ENCODE measurements at regions not wholly inside any gene's neighbourhood (a gene's known extent, or its start where the extent isn't known, plus 50 kb on each side); places are given as distances from the start of the nearest gene placed in this dataset.
A peak's percentile ranks its signal among the peaks of the same experiment; 100 is the strongest.
"Not testable (repeated sequence)": the region's sequence is repeated elsewhere in the genome, so short reads cannot be mapped to it uniquely, and the experiment has no call there.

DNA sequence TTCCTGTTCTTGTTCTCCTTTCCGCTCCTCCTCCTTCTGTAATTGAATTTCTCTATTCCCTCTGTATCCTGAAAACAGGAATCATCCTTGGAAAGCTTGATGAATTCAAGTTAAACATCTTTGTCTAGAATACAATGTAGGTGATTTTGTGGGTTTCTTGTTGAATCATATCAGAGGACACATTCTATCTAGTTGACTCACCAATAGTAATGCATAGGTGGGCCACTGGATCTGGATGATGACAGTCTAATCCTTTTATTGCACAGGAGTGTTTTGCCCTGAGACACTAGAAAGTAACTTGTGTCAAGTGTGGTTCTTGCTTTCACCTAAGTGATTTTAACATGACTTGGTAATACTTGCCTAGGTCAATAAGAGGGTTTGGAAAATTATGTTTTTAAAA lies 164.3 kb downstream of the RFPL4B start:
- no peak for DNase-seq (ENCODE audit: low read depth)

DNA sequence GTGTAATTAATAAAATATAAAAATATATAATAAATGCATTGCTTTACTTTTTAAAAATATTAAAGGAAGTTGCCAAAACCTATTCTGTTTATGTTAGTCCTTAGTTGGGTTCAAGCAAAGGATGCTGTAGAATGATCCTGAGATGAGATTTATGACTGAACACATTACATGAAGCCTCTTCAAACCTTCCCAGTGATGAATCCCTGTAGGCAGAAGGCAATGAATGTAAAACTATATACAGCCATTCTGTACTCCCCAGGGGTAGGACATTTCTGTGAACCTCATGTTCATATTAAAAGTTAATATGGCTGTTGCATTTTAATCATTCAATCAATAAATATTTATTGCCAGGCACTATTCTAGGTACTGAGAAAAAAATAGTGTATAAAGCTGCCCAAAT lies 166.0 kb downstream of the RFPL4B start:
- no peak for DNase-seq (ENCODE audit: low read depth)

DNA sequence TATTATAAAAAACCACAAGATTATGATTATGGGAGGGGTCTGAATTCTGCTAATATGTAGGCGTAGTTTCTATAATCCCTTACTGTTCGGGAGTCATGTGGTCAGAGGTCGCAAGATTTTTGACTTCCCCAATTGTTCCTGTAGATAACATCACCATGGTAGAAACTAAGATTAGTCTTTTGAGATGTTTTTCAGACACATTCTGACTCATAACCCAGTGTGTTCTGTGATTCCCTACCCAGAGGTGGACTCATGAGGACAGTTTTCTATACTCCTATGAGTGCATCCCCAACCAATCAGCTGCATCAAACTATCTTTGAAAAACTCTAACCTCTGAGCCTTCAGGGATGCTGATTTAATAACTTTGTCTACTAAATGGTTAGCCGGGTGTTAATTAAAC lies 175.5 kb downstream of the RFPL4B start:
- DNase-seq (ENCODE audit: low read depth): no peak

DNA sequence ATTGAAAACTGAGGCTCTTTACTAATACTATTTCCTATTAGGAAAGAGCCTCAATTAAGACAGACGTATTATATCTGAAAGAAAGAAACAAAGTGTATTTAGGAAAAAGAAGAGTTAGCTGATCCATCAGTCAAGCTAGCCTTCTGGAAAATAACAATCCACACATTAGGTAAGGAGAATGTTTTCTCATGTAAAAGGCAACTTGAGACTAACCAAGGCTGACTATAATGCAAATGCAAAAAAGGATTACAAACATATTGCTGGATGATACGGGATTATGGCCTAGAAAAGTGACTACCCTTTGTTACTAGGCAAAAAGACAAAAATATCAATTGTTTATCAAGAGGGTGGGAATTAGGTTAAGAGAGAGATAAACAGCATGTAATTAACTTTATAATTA lies 176.9 kb downstream of the RFPL4B start:
- no peak for DNase-seq (ENCODE audit: low read depth)

DNA sequence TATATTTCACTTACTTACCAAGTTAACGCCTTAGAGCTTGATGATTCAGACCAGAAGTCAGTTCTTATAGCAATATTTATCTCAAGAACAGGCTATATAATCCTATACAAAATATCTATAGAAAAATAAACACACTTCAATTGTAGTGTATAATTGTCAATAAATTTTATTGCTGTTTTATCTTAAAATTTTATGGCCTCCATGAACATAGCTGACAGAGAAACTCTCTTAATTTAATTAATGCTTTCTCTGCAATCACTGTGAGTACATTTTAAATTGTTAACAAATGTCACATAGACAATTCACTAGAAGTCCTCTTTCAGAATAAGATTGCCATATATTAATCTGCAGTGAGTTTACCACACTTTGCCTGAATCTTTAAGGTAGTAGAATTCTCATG lies 178.6 kb downstream of the RFPL4B start:
- DNase-seq (ENCODE audit: low read depth): no peak

DNA sequence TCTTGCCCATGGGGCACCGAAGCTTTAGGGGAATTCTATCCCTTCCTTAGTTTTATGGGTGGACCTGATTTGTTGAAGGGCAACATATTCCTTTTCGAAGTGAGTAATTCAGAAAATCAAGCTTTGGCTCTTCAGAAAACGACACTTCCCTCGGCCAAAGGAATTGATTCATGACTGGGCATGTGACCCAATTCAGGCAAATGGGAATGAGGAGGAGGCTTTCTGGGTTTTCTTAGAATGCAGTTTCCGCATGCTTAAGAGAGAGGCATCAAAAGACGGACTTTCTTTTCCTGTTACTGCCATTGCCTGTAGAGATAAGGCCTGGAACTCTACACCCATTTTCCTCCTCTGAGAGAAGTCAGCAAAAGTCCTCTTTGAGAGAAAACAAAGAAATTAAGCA lies 179.5 kb downstream of the RFPL4B start:
- no peak for DNase-seq (ENCODE audit: low read depth)

DNA sequence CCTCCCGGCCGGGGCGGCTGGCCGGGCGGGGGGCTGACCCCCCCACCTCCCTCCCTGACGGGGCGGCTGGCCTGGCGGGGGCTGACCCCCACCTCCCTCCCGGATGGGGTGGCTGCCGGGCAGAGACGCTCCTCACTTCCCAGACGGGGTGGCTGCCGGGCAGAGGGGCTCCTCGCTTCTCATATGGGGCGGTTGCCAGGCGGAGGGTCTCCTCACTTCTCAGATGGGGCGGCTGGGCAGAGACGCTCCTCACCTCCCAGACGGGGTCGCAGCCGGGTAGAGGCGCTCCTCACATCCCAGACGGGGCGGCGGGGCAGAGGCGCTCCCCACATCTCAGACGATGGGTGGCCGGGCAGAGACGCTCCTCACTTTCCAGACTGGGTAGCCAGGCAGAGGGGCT lies 181.2 kb downstream of the RFPL4B start:
- not testable (repeated sequence) for DNase-seq (ENCODE audit: low read depth)

DNA sequence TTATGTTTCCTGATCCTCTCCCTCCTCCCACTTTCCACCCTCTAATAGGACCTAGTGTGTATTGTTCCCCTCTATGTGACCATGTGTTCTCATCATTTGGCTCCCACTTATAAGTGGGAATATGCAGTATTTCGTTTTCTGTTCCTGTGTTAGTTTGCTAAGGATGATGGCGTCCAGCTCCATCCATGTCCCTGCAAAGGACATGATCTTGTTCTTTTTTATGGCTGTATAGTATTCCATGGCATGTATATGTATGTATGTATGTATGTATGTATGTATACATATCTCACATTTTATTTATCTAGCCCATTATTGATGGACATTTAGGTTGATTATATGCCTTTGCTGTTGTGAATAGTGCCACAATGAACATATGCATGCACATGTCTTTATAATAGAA lies 188.7 kb downstream of the RFPL4B start:
- DNase-seq (ENCODE audit: low read depth): no peak

DNA sequence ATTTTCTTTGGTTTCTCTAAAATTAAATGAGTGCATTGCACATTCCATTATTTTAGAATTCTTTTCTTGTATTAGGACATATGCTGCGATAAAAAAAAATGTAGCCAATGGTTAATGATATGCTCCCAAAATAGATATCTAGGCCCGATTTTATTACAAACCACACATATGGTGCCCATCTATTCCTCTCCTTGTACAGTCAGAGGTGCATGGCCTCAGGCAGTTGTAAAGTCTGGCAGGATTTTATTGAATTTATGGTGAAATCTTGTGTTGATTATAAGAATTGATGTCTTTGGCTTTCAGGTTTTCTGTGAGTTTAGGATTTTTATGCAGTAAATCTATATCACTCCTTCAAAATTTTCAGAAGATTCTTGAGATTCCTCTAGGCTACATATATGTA lies 192.2 kb downstream of the RFPL4B start:
- DNase-seq (ENCODE audit: low read depth): no peak

DNA sequence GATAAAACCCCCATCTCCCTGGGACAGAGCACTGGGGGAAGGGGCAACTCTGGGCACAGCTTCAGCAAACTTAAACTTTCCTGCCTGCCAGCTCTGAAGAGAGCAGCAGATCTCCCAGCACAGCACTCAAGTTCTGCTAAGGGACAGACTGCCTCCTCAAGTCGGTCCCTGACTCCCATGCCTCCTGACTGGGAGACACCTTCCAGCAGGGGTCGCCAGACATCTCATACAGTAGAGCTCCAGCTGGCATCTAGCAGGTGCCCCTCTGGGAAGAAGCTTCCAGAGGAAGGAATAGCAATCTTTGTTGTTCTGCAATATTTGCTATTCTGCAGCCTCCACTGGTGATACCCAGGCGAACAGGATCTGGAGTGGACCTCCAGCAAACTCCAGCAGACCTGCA lies 194.7 kb downstream of the RFPL4B start:
- not testable (repeated sequence) for DNase-seq (ENCODE audit: low read depth)

DNA sequence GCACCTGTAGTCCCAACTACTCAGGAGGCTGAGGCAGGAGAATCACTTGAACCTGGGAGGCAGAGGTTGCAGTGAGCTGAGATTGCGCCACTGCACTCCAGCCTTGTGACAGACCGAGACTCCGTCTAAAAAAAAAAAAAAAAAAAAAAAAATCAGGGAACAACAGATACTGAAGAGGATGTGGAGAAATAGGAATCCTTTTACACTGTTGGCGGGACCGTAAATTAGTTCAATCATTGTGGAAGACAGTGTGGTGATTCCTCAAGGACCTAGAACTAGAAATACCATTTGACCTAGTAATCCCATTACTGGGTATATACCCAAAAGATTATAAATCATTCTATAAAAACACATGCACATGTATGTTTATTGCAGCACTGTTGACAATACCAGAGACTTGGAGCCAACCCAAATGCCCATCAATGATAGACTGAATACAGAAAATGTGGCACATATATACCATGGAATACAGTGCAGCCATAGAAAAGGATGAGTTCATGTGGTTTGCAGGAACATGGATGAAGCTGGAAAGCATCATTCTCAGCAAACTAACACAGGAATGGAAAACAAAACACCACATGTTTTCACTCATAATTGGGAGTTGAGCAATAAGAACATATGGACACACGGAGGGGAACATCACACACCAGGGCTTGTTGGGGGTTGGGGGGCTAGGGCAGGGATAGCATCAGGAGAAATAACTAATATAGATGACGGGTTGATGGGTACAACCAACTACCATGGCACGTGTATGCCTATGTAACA lies 200.4 kb downstream of the RFPL4B start:
- DNase-seq (ENCODE audit: low read depth): not testable (repeated sequence)

DNA sequence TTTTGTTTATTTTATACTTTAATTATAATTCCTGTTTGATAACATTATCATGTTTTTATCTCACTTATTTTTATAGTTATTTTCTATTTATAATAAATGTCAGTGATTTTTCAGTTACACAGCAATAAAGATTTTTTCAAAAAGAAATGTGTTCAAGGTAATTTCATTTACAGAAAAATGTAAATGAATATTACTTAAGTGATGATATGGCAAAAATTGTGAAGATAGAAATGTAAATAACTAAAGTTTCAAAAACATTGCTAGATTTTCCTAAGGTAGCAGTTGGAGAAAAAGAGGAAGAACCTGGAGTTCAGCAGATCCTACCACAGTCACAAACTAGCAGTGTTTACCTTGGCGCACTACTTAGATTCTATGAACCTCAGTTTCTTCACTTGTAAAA lies 202.6 kb downstream of the RFPL4B start:
- no peak for DNase-seq (ENCODE audit: low read depth)

DNA sequence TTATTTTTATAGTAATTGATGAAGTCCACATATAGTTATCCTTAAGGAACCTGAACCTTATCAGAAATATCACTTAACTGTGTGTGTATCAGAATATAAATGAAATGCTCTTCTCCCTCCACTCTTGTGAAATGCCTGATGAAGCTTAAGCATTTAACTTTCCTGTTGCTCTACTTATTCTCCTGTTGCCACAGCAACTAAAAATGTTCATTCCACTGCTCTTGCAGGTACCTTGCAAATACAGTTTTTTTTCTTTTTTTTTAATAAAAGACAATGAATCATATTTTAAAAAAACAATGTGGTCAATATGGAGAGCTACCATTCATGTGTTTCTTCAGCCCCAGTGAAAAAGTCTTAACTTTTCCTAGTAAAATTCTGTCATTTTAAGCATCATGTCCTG lies 210.3 kb downstream of the RFPL4B start:
- DNase-seq (ENCODE audit: low read depth): no peak

DNA sequence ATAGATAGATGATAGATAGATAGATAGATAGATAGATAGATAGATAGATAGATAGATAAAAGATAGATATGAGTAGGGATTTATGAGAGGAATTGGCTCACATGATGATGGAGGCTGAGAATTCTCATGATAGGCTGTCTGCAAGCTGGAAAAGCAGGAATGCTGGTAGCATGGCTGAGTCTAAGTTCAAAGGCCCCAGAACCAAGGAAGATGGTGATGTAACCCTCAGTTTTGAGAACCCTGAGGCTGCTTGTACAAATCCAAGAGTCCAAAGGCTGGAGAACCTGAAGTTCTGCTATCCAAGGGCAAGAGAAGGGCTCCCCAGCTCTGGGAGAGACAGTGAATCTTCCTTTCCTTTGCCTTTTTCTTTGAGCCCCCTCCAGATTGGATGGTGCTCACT lies 210.8 kb downstream of the RFPL4B start:
- DNase-seq (ENCODE audit: low read depth): no peak

DNA sequence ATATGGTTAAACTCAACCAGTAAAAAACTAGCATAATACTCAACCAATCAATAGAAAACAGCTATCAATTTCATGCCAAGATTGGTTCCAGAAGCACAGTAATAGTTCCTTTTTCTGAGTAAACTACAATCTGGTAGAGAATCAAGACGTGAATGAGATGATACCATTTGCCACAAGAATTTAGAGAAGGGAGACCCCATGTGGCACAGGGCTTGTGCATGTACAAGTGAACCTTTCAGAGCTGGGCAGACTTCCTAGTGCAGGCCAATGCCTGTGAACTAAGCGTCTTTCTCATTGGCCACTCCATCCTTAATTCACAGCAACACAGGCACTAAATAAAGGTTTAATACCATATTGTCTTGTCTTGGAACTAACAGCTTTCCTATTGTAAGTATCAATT lies 213.5 kb downstream of the RFPL4B start:
- DNase-seq (ENCODE audit: low read depth): no peak

DNA sequence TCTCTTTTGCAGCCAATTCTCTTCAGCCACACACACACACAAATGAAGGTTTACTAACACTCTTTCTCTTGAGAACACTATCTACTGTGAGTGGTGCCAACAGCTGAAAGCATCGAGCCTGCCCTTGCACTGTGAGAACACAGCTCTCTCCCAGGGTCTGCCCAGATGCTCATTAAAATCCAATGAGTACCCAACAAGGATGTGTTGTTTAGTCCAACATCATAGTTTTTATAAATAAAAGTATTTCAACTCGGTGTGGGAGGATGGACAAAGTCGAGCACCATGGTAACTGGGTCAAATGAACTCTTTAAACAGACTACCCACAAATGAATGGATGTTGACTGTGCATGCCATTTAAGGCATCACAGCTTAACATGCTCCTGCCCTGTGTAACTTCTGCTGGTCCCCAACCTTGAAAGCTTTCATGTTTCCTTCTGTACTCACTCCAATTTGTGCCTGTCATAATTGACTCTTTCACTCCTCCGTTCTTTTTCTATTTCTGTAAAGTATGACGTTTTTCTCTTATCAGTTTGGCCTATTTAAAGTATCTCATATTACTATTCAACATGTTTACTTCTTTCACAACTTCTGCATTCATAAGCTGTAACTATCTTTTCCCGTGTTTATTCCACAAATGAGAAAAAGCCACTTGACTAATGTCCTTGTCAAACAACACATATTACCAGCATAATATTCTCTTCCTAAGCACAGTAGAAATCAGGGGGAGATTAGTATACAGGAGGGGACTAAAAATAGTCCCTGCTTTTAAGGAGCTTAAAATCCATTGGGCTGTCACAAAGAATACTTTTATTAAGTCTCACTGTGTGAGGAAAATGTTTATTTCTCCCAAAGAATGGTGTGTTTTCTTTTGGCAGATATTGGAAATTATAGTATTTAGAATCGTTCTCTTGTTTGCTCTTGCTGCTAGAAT lies 215.4 kb downstream of the RFPL4B start:
- no peak for DNase-seq (ENCODE audit: low read depth)

DNA sequence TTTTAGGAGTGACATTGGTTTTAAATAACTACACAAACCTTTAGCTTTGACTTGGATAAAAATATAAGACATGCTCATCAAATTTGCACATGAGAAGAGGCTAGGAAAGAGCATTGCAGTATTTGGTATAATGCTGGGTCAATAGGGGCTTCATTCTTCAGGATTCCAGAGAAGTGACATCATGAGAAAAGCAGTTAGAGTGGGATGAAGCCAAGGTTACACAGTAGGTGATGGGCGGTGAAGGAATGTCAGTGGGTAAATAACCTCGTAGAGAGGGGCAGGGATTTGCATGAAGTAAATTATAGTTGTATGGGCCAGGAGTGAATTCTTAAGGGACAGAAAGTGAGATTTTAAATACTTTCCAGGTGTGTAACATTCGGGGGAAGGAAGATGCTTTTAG lies 216.2 kb downstream of the RFPL4B start:
- DNase-seq (ENCODE audit: low read depth): peak; percentile 68

DNA sequence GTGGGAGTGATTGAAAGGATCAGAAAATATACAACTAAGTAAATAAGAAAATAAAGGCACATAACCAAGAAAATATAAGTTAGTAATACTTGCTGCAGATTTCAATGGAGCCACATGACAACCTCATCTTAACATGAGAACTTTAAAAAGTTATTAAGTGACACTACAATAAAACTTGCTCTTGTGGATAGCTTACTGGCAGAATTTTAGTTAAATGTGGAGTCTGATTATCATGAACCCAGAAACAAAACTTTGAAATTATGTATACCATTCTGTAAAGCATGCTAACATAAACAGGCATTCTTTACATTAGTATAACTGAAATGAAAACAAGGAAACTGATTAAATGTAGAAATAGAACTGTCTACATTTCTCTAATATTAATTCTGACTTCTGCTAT lies 220.9 kb downstream of the RFPL4B start:
- no peak for DNase-seq (ENCODE audit: low read depth)

DNA sequence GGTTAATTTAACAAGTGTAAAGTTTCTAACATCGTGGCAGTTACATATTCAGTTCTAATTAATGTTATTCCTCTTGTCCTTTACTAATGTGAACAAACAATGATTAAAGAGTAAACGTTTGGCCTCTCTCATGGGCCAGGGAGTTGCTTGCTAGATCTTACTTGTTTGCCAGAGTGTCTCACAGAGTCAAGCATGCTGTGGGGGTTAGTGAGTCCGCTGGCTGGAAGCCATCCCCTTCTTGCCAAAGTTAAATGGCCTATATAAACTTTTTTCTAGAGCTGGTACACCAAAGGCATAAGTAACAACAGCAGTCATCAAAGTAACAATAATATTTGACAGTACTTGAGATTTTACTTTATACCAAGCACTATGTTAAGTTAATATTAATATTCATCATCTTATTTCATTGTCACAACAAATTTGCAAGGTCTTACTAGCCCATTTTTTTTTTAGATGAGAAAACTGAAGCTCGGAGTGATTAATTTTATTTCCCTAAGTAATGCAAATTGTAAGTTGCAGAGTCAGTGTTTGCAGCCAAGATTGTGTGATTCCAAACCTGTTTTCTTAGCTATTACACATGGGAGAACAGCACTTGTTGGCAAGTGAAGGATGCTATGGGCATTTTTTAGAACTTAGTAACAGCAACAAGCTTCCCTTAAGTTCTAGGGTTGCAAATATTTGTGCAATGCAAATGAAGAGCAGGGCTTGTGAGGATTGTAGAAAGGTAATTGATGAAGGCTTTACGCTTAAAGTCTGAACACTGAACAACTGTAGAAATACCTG lies 224.5 kb downstream of the RFPL4B start:
- no peak for DNase-seq (ENCODE audit: low read depth)

DNA sequence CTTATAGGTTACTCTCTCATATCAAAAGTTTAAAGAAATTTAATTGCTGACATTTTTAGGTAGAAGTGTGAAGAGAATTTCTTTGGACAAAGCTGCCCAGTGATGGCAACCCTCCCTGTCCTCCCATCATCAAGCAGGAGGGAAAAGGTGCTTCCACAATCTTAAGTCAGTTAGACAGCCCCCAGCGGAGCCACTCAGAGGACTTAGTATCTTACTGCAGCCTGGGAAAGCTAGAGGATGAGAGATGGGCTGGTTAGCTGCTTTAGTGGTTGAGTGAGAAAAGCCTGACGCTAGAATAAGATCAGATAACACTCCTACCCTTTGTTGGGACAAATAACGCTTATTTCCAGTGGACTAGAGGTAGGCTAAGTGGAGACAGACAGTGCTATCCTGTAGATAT lies 227.1 kb downstream of the RFPL4B start:
- no peak for DNase-seq (ENCODE audit: low read depth)

DNA sequence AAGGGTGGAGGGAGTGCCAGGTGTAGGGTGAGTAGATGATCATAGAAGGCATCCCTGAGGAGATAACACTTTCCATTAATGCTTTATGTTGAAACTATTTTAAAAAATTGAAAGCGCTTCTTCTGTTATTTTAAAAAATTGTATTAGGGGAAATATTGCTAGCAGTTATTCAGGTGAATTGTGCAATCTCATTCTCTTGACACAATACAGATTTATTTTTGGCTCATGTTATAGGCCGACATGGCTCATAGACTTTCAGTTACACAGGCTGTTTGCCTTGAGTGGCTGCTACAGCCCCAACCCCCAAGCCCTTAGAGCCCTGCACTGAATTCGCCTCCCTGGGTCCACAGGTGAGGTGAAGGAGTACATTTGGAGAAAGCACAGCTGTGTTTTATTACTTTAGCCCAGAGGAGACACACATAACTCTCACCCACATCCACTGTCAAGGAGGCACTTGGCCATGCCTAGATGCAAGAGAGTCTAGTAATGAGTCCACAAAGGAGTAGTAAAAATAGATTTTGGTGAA lies 228.2 kb downstream of the RFPL4B start:
- no peak for DNase-seq (ENCODE audit: low read depth)

DNA sequence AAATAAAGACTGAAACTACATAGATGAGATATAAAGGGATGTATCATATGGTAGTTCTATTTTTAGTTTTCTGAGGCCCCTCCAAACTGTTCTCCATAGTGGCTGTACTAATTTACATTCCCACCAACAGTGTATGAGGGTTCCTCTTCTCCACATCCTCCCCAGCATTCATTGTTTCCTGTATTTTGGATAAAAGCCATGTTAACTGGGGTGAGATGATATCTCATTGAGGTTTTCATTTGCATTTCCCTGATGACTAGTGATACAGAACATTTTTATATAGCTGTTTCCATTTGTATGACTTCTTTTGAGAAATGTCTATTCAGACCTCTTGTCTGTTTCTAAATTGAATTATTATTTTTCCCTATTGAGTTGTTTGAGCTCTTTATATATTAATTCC lies 229.3 kb downstream of the RFPL4B start:
- no peak for DNase-seq (ENCODE audit: low read depth)
